ENCODE measurements at regions not wholly inside any gene's neighbourhood (a gene's known extent, or its start where the extent isn't known, plus 50 kb on each side); places are given as distances from the start of the nearest gene placed in this dataset.

- Histone ChIP-seq H3K4me1 (no peaks in the 10 kb centered on the region), H3K27ac (no peak overlapping the region), H3K27me3 (no peaks in the 10 kb centered on the region), H3K9me3 (peaks cover 0 to 7% (median 0%) of the 10 kb centered on the region in 3 donors), H3K4me3 (no peak overlapping the region), H3K36me3 (no peaks in the 10 kb centered on the region)
- DNase-seq = no peak
- no peak for TF ChIP-seq CTCF (IDR thresholded peaks at IDR 0.05)
- intact Hi-C loops (cut with DNase I; ENCODE audit: low total_unique reads) = no loop called here
These were observed 224.5 kb upstream of the CHAC2 start for GRCh38 chr2:53543083-53543482.

GRCh38 chr2:53536583-53537361, 230.8 kb upstream of the CHAC2 start:
- no peaks in the 10 kb centered on the region for H3K27me3 ChIP-seq
- H3K36me3 ChIP-seq = no peaks in the 10 kb centered on the region
- no peak overlapping the region for H3K4me3 ChIP-seq
- H3K9me3 ChIP-seq = peaks cover 0 to 7% (median 0%) of the 10 kb centered on the region in 3 donors
- no peak for DNase-seq
- peaks cover 0 to 12% (median 0%) of the 10 kb centered on the region in 4 donors for H3K4me1 ChIP-seq
- no peak for TF ChIP-seq CTCF (IDR thresholded peaks at IDR 0.05)
- intact Hi-C loops (cut with DNase I; ENCODE audit: low total_unique reads) = no loop called here
- H3K27ac ChIP-seq = no peak overlapping the region

GRCh38 chr2:53535234-53535840, 232.3 kb upstream of the CHAC2 start:
- Histone ChIP-seq H3K4me1 (peaks cover 0 to 12% (median 0%) of the 10 kb centered on the region in 4 donors), H3K27me3 (no peaks in the 10 kb centered on the region), H3K4me3 (no peak overlapping the region), H3K9me3 (peaks cover 0 to 5% (median 0%) of the 10 kb centered on the region in 3 donors), H3K27ac (no peak overlapping the region), H3K36me3 (no peaks in the 10 kb centered on the region)
- no peak for DNase-seq
- TF ChIP-seq CTCF (IDR thresholded peaks at IDR 0.05) = no peak
- intact Hi-C loops (cut with DNase I; ENCODE audit: low total_unique reads) = no loop called here

GRCh38 chr2:53530126-53530525, 237.5 kb upstream of the CHAC2 start:
- H3K4me1 ChIP-seq = no peaks in the 10 kb centered on the region
- DNase-seq = no peak
- no peaks in the 10 kb centered on the region for H3K27me3 ChIP-seq
- no peak overlapping the region for H3K27ac ChIP-seq
- intact Hi-C loops (cut with DNase I; ENCODE audit: low total_unique reads) = no loop called here
- no peak overlapping the region for H3K4me3 ChIP-seq
- TF ChIP-seq CTCF (IDR thresholded peaks at IDR 0.05) = no peak
- no peaks in the 10 kb centered on the region for H3K36me3 ChIP-seq
- peaks cover 0 to 5% (median 0%) of the 10 kb centered on the region in 3 donors for H3K9me3 ChIP-seq

GRCh38 chr2:53527056-53527455, 240.5 kb upstream of the CHAC2 start:
- H3K9me3 ChIP-seq = peaks cover 0 to 5% (median 0%) of the 10 kb centered on the region in 3 donors
- intact Hi-C loops (cut with DNase I; ENCODE audit: low total_unique reads) = no loop called here
- TF ChIP-seq CTCF (IDR thresholded peaks at IDR 0.05) = no peak
- H3K4me3 ChIP-seq = no peak overlapping the region
- DNase-seq = no peak
- no peaks in the 10 kb centered on the region for H3K36me3 ChIP-seq
- H3K27me3 ChIP-seq = no peaks in the 10 kb centered on the region
- no peak overlapping the region for H3K27ac ChIP-seq
- H3K4me1 ChIP-seq = no peaks in the 10 kb centered on the region
